Stimulated activated naive CD8-positive, alpha-beta T cell treated with anti-CD3 and anti-CD28 coated beads, Interleukin-15, amount 100 ng/mL, for 72 hours (primary cell): ENCODE measurements at regions not wholly inside any gene's neighbourhood (a gene's known extent, or its start where the extent isn't known, plus 50 kb on each side); places are given as distances from the start of the nearest gene placed in this dataset.
"Not testable (repeated sequence)": the region's sequence is repeated elsewhere in the genome, so short reads cannot be mapped to it uniquely, and the experiment has no call there.

ENCODE experiments used
- ATAC-seq: fragments of 150-1000 bp; cut with Tn5 transposase; 2 replicates; pipeline ENCODE4 v1.10.0; 2021; ENCODE audit warnings: mild to moderate bottlenecking, moderate library complexity
- DNase-seq, 2 donors: peaks; one replicate each; pipeline ENCODE4 v3.0.0; 2021 to 2022
- H3K27ac Mint-ChIP-seq, 2 donors: one replicate each; pipeline ENCODE4 v1.8.0; 2022; ENCODE audit warnings: mild to moderate bottlenecking in 2 of 2, mixed read lengths in 2 of 2, moderate library complexity in 2 of 2
- H3K27me3 Mint-ChIP-seq: one replicate; pipeline ENCODE4 v1.8.0; 2022; ENCODE audit warnings: mixed read lengths
- H3K4me1 Mint-ChIP-seq: one replicate; pipeline ENCODE4 v1.8.0; 2022; ENCODE audit warnings: mild to moderate bottlenecking, mixed read lengths
- H3K4me3 Mint-ChIP-seq, 2 donors: one replicate each; pipeline ENCODE4 v1.8.0; 2022; ENCODE audit warnings: mild to moderate bottlenecking in 2 of 2, mixed read lengths in 2 of 2, moderate library complexity in 1 of 2
- H3K9me3 Mint-ChIP-seq, 2 donors: one replicate each; pipeline ENCODE4 v1.8.0; 2022; ENCODE audit warnings: mixed read lengths in 2 of 2

- Mint-ChIP-seq H3K4me3 (no peak overlapping the region), H3K9me3 (peaks cover 26 to 40% of the 10 kb centered on the region in 2 donors), H3K27me3 (no peaks in the 10 kb centered on the region), H3K27ac (no peak overlapping the region), H3K4me1 (no peaks in the 10 kb centered on the region)
- DNase-seq = no peak
- no peak for ATAC-seq
Measured at GRCh38 chr3:181512787-181513186, 198.9 kb upstream of the SOX2 start.

DNA sequence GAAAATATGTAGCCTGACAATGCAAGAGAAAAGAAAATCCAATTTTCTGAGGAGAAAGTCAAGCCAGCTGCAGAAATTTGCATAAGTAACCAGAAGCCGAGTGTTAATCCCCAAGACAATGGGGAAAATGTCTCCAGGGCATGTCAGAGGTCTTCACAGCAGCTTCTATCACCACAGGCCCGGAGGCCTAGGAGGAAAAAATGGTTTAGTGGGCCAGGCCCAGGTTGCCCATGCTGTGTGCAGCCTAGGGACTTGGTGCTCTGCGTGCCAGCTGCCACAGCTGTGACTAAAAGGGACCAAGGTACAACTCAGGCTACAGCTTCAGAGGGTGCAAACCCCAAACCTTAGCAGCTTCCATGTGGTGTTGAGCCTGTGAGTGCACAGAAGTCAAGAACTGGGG, 201.2 kb upstream of the SOX2 start:
- H3K4me3 Mint-ChIP-seq = no peak overlapping the region
- DNase-seq (no peak), ATAC-seq (no peak)
- H3K27me3 Mint-ChIP-seq = no peaks in the 10 kb centered on the region
- H3K9me3 Mint-ChIP-seq = peaks cover 26 to 37% of the 10 kb centered on the region in 2 donors
- no peaks in the 10 kb centered on the region for H3K4me1 Mint-ChIP-seq
- H3K27ac Mint-ChIP-seq = no peak overlapping the region

DNA sequence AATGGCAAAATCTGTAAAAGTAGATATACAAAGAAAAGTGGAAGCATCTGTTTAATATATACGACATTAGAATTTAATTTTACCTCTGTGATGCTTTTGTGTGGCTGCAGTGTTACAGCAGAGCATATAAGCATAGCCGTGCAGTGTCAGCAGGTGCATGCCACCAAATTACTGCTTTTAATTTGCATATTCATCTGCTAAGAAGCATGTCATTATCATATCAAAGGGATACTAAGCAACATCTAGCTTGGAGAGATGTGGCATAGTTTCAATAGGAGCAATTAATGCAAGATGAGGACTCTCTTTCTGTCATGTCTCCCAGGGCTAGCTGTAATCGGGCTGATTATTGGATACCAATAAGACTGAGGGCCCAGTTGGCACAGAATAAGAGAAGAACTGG, 214.4 kb upstream of the SOX2 start:
- DNase-seq (no peak), ATAC-seq (no peak)
- Mint-ChIP-seq H3K27me3 (no peaks in the 10 kb centered on the region), H3K9me3 (peaks cover 0 to 7% of the 10 kb centered on the region in 2 donors), H3K4me3 (no peak overlapping the region), H3K27ac (no peak overlapping the region), H3K4me1 (no peaks in the 10 kb centered on the region)

DNA sequence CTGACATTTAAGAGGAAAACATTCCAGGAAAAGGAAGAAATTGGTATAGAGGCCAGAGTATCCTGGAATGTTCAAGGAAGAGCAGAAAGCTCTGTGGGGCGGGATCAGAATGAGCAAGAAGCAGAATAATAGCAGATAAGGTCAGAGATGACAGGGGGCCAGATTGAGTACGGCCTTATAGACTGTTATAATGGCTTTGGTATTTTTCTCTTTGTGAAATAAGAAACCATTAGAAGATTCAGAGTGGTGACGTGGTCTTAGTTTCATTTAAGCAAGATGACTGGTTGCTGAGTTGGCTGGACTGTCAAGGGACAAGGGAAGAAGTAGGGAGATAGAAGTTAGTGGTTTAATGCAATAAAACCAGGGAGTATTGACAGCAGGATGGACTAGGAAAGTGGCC, 218.3 kb upstream of the SOX2 start:
- H3K27me3 Mint-ChIP-seq = no peaks in the 10 kb centered on the region
- H3K4me1 Mint-ChIP-seq = no peaks in the 10 kb centered on the region
- DNase-seq (no peak), ATAC-seq (no peak)
- no peak overlapping the region for H3K4me3 Mint-ChIP-seq
- no peak overlapping the region for H3K27ac Mint-ChIP-seq
- H3K9me3 Mint-ChIP-seq = peaks cover 0 to 10% of the 10 kb centered on the region in 2 donors

- Mint-ChIP-seq H3K4me3 (no peak overlapping the region), H3K27ac (no peak overlapping the region), H3K4me1 (no peaks in the 10 kb centered on the region), H3K9me3 (peaks cover 7 to 10% of the 10 kb centered on the region in 2 donors), H3K27me3 (no peaks in the 10 kb centered on the region)
- no peak for ATAC-seq
- no peak for DNase-seq
Measured at GRCh38 chr3:181488536-181488935, 223.2 kb upstream of the SOX2 start.

- Mint-ChIP-seq H3K9me3 (peaks cover 7 to 10% of the 10 kb centered on the region in 2 donors), H3K27ac (no peak overlapping the region), H3K4me1 (no peaks in the 10 kb centered on the region), H3K4me3 (no peak overlapping the region), H3K27me3 (no peaks in the 10 kb centered on the region)
- DNase-seq = no peak
- ATAC-seq = no peak
Measured at GRCh38 chr3:181487236-181487978, 224.3 kb upstream of the SOX2 start.

DNA sequence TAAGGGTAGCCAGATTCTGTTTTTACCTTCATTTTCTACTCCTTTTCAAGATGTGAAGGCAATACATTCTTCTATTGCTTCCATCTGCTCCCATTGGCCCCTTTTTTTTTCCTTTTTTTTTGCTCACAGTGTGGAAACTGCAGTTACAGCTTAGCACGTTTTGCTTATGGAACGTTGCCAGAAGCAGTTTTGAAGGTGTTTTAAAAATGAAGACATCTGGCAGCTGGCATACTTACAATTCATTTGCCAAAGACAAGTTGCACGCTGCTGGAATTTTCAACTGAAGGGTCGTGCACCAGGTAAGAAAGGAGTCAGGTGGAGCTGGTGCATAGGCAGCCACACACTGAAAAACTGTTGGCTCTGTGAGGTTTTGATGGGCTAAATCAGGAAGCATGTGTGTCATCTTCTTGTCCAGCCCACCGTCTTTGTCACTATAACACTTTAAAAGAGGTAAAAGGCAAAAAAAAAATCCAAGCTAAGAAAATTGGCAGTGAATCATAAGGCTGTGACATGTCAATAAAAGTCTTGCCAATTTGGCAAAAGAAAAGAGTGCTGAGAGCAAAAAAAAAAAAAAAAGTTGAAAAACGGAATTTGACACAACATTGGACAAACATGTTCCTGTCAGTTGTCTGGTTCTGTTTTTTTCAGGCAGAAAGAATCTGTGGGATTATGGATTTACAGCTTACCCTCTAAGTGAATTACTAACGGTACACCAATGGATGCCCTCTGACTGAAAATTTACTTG, 225.4 kb upstream of the SOX2 start:
- no peak for DNase-seq
- Mint-ChIP-seq H3K4me1 (no peaks in the 10 kb centered on the region), H3K27ac (no peak overlapping the region), H3K27me3 (no peaks in the 10 kb centered on the region), H3K9me3 (peaks cover 7 to 10% of the 10 kb centered on the region in 2 donors), H3K4me3 (no peak overlapping the region)
- ATAC-seq = no peak

GRCh38 chr3:181484026-181484425, 227.7 kb upstream of the SOX2 start:
- H3K27me3 Mint-ChIP-seq = no peaks in the 10 kb centered on the region
- peaks cover 18 to 24% of the 10 kb centered on the region in 2 donors for H3K9me3 Mint-ChIP-seq
- no peak overlapping the region for H3K27ac Mint-ChIP-seq
- no peak overlapping the region for H3K4me3 Mint-ChIP-seq
- H3K4me1 Mint-ChIP-seq = no peaks in the 10 kb centered on the region
- no peak for ATAC-seq
- no peak for DNase-seq

- ATAC-seq, H3K27ac Mint-ChIP-seq, H3K4me3 Mint-ChIP-seq, H3K27me3 Mint-ChIP-seq, DNase-seq, H3K4me1 Mint-ChIP-seq: not testable (repeated sequence)
- peaks cover 35 to 65% of the 10 kb centered on the region in 2 donors for H3K9me3 Mint-ChIP-seq
Measured at GRCh38 chr3:181475146-181475545, 236.6 kb upstream of the SOX2 start.

- Mint-ChIP-seq H3K4me1 (no peaks in the 10 kb centered on the region), H3K27me3 (no peaks in the 10 kb centered on the region)
- no peak for ATAC-seq
Measured at GRCh38 chr3:181470349-181470748, 241.4 kb upstream of the SOX2 start.

GRCh38 chr3:181464033-181464694, 247.6 kb upstream of the SOX2 start:
- peaks cover 0 to 4% of the 10 kb centered on the region in 2 donors for H3K9me3 Mint-ChIP-seq
- no peak for ATAC-seq
- H3K4me3 Mint-ChIP-seq = no peak overlapping the region
- no peaks in the 10 kb centered on the region for H3K27me3 Mint-ChIP-seq
- no peak for DNase-seq
- no peak overlapping the region for H3K27ac Mint-ChIP-seq
- H3K4me1 Mint-ChIP-seq = no peaks in the 10 kb centered on the region

More at GRCh38 chr3:181470349-181470748, 241.4 kb upstream of the SOX2 start:
- Mint-ChIP-seq H3K9me3 (peaks cover 25 to 30% of the 10 kb centered on the region in 2 donors), H3K4me3 (no peak overlapping the region), H3K27ac (no peak overlapping the region)
- DNase-seq = no peak

- no peak for ATAC-seq
- H3K9me3 Mint-ChIP-seq = no peaks in the 10 kb centered on the region
- H3K4me3 Mint-ChIP-seq = no peak overlapping the region
- DNase-seq = no peak
- H3K27me3 Mint-ChIP-seq = no peaks in the 10 kb centered on the region
- no peak overlapping the region for H3K27ac Mint-ChIP-seq
- no peaks in the 10 kb centered on the region for H3K4me1 Mint-ChIP-seq
Measured at GRCh38 chr3:181461381-181461780, 250.3 kb upstream of the SOX2 start.

DNA sequence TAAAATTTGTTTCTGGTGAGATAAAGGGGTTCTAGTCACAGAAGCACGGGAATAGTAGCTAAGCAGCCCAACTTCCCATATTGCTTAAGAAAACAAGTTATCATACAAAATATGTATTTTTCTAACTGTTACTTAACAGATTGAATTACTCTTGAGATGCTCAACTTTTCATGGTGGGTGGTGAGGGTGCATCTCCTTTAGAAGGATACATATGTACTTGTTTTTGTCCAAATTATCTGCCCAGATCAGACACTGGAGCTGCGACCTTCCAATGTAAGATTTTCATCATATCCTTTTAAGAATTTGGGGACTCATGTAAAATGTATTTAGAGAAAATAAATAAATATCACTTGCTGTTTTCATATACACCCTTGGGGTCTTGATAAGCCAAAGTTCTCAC, 252.2 kb upstream of the SOX2 start:
- Mint-ChIP-seq H3K4me3 (no peak overlapping the region), H3K27ac (no peak overlapping the region), H3K27me3 (no peaks in the 10 kb centered on the region), H3K4me1 (no peaks in the 10 kb centered on the region), H3K9me3 (peaks cover 0 to 5% of the 10 kb centered on the region in 2 donors)
- ATAC-seq = no peak
- DNase-seq = no peak

DNA sequence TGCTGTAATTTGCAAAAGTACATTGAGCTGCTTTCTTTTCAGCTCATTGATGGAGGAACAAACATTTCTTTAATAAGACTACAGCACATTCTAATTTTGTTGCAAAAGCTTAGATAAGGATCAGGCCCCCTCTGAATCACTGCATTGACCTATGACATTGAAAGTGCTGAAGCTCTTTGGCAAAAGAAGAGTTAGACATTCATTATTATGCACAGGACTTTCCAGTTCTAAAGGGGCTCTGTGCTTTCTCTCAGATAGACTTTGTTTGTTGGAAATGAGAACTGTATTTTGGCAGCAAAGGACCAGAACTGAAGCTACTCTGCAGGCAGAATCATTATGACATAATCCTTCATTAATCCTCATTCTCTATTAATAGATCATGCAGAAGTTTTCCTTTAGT, 252.9 kb upstream of the SOX2 start:
- ATAC-seq (no peak), DNase-seq (no peak)
- H3K4me1 Mint-ChIP-seq = no peaks in the 10 kb centered on the region
- no peak overlapping the region for H3K27ac Mint-ChIP-seq
- H3K9me3 Mint-ChIP-seq = peaks cover 0 to 5% of the 10 kb centered on the region in 2 donors
- H3K27me3 Mint-ChIP-seq = no peaks in the 10 kb centered on the region
- H3K4me3 Mint-ChIP-seq = no peak overlapping the region

- H3K27ac Mint-ChIP-seq = no peak overlapping the region
- ATAC-seq (no peak), DNase-seq (no peak)
- H3K27me3 Mint-ChIP-seq = no peaks in the 10 kb centered on the region
- H3K9me3 Mint-ChIP-seq = peaks cover 0 to 11% of the 10 kb centered on the region in 2 donors
- H3K4me3 Mint-ChIP-seq = no peak overlapping the region
- H3K4me1 Mint-ChIP-seq = no peaks in the 10 kb centered on the region
Measured at GRCh38 chr3:181457756-181458155, 254.0 kb upstream of the SOX2 start.

DNA sequence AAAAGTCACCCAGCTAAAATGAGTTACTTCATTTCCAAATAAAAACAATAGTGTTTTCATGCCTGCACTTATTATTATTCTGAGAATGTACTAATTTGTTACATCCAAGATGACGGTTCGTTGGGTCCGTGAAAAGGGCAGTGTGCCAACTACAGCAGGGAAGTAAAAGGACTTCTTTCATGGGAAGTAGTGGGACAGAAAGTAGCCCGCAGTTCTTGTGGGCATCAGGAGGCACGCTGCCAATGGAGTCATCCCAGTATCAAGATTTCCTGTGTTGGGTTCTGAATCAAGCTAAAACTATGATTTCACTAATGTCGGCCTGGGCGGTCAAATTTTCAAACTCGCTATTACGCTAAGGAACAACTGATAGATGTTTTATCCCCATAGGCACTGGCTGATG, 254.5 kb upstream of the SOX2 start:
- ATAC-seq (no peak), DNase-seq (no peak)
- Mint-ChIP-seq H3K4me3 (no peak overlapping the region), H3K9me3 (peaks cover 0 to 13% of the 10 kb centered on the region in 2 donors), H3K27me3 (no peaks in the 10 kb centered on the region), H3K4me1 (no peaks in the 10 kb centered on the region), H3K27ac (no peak overlapping the region)
